ENCODE measurements at regions not wholly inside any gene's neighbourhood (a gene's known extent, or its start where the extent isn't known, plus 50 kb on each side); places are given as distances from the start of the nearest gene placed in this dataset.

GRCh38 chr12:46446645-46447044 is 74.1 kb upstream of the SLC38A2 start:
- TF ChIP-seq EZH2phosphoT487 (IDR thresholded peaks at IDR 0.05; ENCODE audit: borderline replicate concordance) (no peak), POLR2AphosphoS5 (IDR thresholded peaks at IDR 0.05; ENCODE audit: low read depth, low read length) (no peak), EZH2 (IDR thresholded peaks at IDR 0.05) (no peak), ZNF274 (IDR thresholded peaks at IDR 0.05; ENCODE audit: low read depth, low read length) (no peak), YY1 (IDR thresholded peaks at IDR 0.05; ENCODE audit: extremely low read depth, insufficient replicate concordance, low read depth, low read length) (no peak)
- TF ChIP-seq, protein P1, sequence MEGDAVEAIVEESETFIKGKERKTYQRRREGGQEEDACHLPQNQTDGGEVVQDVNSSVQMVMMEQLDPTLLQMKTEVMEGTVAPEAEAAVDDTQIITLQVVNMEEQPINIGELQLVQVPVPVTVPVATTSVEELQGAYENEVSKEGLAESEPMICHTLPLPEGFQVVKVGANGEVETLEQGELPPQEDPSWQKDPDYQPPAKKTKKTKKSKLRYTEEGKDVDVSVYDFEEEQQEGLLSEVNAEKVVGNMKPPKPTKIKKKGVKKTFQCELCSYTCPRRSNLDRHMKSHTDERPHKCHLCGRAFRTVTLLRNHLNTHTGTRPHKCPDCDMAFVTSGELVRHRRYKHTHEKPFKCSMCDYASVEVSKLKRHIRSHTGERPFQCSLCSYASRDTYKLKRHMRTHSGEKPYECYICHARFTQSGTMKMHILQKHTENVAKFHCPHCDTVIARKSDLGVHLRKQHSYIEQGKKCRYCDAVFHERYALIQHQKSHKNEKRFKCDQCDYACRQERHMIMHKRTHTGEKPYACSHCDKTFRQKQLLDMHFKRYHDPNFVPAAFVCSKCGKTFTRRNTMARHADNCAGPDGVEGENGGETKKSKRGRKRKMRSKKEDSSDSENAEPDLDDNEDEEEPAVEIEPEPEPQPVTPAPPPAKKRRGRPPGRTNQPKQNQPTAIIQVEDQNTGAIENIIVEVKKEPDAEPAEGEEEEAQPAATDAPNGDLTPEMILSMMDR (IDR thresholded peaks at IDR 0.05 in 2 of 3, conservative IDR thresholded peaks at IDR 0.05 in 1 of 3; ENCODE audit: borderline replicate concordance in 1 of 3, insufficient read depth in 1 of 3, low read depth in 2 of 3, low read length in 2 of 3), result no peak

All from HCT116 (cell line).